Renal pelvis (tissue), 1 donor: ENCODE measurements at regions not wholly inside any gene's neighbourhood (a gene's known extent, or its start where the extent isn't known, plus 50 kb on each side); places are given as distances from the start of the nearest gene placed in this dataset.

Experiments used
- DNase-seq: peaks from one replicate; pipeline ENCODE4 v3.0.0-alpha.2; 2013

DNA sequence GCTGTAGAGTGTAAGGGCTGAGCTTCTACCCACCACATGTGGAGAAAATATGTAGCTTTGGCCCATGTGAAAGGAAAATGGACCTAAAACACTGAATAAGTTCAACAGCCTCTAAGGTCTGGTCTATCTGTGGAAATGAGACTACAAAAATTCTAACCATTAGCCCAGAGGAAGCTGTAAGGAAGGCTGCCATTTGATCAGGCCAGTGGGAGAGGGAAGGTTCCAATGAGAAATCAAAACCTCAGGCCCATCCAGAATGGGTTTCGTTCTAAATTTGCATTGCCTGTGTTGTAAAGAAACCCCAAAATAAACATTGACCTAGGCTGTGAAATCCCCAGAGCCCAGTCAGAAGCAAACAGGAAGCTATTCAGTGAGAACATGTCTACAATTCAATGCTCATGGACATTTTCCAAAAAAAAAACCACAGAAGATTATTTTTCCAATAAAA, 320.4 kb upstream of the SLC7A11 start:
- DNase-seq: no peak

DNA sequence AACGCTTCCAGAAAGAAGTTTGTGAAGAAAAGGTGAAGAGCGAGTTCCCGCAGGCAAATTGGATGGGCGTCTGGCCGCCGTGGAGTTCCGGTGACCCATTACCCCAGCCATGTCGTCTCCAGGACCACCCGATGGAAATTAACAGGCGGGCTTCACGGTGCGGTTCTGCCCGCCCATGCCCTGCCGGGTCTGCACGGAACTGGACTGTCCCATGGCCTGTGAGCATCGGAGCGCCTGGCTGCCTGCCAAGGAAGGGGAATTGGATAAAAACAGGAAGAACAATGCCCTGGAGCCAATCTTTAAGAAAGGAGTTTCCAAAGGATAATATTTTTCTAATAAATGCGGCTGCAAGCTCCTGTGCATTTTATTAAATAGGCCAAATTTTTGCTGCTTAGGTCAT, 319.8 kb upstream of the SLC7A11 start:
- no peak for DNase-seq

DNA sequence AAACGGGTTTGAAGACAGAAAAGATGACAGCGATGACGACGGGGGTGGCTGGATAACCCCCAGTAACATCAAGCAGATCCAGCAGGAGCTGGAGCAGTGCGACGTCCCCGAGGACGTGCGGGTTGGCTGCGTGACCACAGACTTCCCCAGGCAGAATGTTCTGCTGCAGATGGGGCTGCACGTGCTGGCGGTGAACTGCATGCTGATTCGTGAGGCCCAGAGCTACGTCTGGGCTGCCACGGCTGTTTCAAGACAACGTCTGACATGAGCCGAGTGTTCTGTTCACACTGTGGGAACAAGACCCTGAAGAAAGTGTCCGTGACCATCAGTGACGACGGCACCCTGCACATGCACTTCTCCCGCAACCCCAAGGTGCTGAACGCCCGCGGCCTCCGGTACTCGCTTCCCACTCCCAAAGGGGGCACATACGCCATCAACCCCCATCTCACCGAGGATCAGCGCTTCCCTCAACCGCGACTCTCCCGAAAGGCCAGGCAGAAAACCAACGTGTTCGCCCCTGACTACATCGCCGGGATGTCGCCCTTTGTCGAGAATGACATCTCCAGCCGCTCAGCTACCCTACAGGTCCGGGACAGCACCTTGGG, 319.2 kb upstream of the SLC7A11 start:
- DNase-seq: no peak

DNA sequence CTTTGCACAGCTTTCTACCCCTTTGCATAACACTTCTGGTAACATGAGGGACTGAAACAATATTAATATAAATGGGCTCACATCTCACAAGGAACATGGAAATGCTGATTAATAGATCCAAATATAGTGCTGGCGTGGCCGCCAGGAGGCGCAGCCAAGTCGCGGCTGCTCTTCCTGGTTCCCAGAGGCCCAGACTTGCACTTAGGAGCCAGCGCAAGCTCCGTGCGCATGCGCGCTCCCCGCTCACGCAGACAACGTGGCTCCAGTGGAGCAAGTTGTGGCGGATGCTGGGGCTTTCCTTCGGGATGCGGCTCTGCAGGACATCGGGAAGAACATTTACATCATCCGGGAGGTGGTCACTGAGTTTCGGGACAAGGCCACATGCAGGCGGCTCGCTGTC, 318.3 kb upstream of the SLC7A11 start:
- no peak for DNase-seq

DNA sequence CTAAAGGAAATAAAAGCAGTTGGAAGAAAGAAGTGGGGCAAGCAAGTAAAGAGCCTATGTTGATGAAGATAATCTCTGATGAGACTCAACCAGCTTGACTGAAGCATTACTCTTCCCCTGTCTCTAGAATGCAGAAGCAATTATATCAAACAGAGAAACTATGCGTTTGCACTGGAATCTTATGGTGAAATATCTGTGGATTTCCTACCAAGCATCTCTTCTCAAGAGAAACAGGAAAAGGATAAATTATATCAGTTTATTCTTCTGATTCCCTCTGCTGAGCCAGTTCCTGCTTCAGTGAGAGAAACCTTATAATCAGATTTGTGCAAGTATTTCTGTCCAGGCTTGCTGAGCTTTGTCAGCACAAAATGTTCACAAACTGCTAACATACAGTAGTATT, 316.7 kb upstream of the SLC7A11 start:
- DNase-seq: no peak

DNA sequence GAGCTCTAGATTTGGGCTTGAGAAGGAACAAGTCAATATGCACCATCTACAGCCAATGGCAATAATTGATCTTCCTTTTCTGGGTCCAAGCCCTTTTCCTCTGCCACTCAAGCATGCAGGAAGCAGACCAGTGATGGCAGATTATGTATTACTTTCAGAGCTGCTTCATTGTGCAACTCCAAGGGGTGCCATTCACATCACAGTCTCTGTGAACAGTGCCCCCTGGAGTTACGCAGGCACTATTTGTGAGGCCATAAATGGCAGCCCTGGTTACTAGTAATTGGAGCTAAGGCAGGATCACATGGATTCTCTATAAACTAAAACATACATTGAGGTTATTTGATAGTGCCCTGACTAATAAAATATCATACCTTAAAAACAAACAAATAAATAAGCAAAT, 313.4 kb upstream of the SLC7A11 start:
- DNase-seq: no peak

DNA sequence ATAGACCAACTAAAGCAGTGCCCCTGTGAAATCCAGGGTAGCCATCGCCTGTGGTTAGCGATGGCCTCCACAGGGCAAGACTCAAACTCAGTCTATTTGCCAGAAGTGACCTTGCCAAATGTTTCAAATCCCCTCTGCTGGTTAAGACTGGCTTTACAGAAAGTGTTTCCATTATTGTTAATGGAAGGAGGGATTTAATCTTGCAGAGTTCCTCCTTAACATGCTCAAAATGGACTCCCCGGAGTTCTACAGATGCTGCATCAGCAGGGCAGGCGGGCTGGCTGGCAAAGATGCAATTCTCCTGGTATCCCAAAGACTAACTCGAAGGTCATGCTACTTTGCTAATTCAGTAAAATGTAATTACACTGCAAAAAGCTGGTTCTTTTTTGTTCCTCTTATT, 313.0 kb upstream of the SLC7A11 start:
- DNase-seq: no peak

DNA sequence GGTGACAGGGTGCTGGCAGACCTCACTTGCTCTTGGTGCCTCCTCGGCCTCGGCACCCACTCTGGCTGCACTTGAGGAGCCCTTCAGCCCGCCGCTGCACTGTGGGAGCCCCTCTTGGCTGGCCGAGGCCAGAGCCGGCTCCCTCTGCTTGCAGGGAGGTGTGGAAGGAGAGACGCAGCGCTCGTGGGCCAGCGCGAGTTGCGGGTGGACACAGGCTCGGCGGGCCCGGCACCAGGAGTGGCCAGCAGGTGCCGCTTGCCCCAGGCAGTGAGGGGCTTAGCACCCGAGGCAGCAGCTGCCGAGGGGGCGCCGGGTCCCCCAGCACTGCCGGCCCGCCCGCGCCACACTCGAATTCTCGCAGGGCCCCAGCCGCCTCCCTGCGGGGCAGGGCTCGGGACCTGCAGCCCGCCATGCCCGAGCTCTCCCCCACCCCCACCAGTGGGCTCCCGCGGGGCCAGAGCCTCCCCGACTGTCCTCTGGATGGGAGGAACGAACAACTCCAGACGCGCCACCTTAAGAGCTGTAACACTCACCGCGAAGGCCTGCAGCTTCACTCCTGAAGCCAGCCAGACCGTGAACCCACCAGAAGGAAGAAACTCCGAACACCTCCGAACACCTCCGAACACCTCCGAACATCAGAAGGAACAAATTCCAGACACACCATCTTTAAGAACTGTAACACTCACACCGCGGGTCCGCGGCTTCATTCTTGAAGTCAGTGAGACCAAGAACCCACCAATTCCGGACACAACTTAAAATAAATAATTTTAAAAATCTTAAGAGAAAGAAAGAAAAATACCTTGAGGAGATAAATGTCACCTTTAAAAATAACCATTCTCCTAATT, 311.1 kb upstream of the SLC7A11 start:
- no peak for DNase-seq

DNA sequence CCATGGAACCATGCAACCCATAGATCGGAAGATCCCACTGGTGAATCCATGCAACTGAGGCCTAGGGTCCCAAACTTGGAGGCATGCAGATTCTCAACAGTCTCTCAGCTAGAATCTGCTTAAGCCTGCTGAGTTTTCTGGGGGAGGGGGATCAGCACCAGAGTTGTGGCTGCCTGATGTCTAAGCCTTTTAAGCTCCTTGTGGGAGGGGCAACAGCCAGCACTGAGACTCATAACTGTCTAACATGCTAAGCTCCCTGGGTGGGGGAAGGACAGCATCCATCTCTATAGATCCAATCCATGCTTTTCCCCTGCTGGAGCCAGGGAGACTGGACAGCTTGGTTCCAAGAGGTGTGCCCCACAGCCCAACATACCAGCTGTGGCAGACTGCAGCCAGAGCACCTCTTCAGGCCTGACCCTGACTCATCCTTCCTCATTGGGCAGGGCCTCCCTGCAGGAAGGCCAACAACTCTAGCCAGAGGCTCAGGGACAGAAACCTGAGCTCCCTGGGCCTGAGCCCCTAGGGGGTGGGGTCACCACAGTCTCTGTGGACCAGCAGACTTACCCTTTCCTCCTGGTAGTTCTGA, 300.1 kb upstream of the SLC7A11 start:
- no peak for DNase-seq

DNA sequence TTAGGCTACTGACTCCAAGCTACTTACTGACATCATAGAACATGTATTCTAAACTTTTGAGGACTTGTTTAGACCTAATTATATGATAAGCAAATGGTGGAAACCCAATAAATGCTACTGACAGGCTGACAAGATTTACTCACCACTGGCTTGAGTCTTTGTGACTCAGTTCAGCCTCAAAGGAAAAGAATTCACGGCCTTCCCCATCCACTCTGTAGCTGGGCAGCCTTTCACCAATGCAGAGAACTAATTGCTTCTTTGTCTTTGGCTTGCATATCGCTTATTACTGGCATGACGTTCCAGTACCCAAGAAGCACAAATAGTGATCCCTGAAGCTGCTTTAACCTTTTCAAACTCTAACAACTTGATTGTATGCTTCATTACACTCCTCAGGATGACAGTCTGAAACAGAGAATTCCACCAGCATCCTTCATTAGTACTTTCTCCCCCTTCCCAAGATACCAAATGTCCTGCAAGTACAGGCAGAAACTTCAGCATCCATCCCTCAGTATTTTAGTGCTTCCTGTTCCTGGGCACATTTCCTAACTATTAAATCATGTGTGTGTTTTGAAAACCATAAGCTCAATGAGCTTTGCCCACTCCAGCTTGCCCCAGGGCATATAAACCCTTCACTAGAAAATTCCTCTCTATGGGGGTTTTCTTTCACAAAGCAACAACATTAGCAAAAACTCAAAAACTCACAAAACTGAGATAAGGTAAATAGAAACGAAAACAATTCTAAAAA, 298.1 kb upstream of the SLC7A11 start:
- no peak for DNase-seq

DNA sequence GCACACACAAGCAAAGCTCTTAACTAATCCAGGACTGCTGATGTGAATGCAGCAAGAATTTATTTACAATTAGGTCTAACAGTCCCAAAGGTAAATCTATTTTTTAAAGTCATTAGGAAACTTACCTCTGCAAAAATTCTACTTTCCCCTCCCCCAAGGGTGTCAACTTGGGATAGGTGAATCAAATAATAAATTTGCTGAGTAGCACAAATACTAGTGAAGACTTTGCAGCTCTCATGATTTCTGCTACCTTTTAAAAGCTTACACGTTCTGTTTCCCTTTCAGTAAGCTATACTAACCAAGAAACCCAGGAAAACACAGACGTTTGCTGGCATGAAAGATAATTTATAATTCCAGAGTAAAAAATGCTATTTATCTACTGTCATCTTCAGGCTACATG, 296.6 kb upstream of the SLC7A11 start:
- no peak for DNase-seq

DNA sequence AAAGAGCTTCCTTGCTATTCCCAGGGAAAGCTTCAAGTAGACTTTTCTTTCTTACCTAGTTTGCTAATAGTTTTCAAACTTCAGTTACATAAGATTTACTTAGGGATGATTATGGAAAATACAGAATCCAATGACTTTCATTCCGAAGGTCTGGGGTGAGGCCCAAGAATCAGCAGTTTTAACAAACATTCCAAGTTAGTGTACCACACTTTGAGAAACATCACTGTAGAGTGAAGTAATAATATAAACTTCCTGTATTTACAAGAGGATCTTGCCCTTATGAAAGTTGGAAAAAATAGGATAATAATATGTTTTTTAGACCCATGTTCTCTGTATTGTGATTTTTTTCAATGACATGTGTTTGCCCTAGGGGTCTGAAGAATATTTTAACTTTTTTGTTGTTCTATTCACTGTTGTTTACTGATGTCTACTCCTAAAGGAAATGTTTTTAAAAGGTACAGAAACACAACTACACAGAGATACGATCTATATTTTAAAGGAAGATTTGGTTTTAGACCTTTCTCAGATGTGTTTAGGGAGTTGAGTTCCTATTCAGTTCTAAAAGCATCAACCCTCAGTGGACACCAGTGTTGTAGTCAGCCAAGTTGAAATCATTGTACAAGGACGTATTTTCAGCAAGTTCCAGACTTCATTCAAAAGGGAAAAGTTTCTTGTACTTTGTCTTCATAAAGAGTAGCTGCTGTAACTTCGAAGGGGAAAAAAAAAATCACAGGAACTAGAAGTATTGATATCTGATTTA, 295.8 kb upstream of the SLC7A11 start:
- DNase-seq: no peak

DNA sequence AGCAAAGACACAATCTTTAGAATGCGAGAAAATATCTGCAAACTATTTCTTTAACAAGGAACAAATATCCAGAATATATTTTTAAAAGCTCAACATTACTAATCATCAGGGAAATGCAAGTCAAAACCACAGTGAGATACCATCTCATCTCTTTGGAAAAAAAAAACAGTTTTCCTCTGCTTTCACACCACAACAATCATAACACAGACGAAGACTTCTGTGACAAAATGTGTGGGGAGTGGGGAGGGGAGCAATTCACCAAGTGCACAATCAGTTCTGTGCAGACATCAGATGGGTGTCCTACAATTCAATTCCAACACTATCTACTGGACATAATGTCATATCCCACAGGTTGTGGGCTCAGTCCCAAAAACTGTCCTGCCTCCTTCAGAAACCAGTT, 293.2 kb upstream of the SLC7A11 start:
- DNase-seq: no peak

DNA sequence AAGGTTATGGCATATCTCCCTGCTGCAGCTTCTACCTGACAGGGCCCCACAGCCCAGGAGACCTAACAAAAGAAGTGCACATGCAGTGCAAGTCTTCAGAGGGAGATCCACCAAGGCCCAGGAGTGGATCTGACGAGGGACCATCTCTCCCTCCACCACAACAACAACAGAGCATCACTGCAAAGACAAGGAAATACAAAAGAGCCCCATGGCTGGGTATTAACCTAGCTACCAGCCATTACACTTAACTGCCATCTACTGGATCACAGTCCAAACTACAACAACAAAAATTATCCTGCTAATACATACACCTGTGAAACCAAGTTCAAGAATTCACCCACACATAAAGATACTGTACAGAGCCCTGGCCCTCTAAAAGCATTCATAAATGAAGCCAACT, 280.2 kb upstream of the SLC7A11 start:
- DNase-seq: no peak

DNA sequence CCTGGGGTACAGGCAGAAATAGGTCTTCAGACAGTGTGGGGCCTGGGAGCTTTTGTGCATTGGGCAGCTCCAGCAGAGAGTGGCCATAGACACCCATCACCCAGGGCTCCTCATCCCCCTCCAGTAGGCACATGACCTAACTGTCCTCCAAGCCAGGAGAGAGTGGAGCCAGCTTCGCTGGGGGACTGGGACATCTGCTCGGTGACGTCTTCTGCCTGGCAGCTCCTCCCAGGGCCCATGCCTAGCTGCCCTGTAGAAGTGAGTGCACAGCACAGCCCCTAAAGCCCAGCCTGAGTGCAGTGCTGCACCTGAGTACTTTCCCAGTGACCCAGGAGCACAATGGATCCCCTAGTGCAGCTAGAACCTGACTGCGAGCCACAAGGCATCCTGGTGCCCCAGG, 279.7 kb upstream of the SLC7A11 start:
- no peak for DNase-seq

DNA sequence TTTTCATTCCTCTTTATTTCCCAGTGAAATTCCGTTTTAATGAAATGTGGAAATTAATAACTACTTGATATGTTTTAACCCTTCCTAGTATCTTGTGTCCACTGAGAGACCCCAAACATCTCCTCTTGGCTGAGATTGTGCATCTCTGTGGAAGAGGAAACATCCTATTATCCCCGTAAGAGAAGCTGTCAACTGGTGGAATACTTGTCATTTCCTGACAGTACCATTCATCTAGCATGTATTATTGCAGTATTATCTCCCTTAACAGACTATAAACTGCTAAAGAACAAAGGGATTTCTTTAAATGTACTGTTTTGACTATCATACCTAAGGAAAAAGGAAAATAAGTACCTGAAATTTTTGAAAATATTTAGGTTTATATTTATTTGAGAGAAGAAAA, 277.3 kb upstream of the SLC7A11 start:
- no peak for DNase-seq

DNA sequence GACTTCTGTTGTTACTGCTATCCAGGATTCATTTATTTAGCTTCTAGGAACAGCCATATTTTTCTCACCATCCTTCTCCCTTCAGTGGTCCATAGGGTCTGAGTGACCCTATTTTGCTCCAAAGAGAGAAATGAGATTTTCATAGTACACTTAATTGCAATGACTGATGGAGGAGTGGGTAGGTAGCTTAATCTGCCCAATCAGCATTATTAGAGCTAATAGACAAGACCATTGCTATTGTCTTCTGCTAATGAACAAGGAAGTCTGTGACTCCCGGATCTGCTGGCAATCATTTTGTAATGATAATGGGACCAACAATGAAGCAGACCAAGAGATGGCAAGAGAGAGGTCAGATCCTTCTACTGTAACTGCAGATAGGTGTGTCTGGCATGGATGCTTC, 271.4 kb upstream of the SLC7A11 start:
- no peak for DNase-seq

DNA sequence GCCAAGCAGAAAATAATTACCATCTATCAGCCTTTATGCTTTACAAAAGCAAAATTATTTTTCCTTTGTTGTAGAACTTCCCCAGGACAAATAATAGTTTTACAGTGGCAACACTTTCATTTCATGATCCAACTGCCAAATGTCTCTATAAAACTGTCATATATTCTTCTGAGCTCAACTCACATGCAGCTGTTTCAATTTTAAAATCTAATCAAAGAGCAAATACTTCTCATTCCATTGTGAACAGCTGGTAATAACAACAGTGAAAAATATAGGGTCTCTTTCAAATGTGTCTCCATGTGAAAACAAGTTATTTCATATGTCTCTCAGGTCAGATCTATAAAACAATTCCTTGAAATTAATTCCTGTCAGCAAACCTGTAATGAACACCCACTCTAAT, 270.6 kb upstream of the SLC7A11 start:
- DNase-seq: peak; percentile 52

DNA sequence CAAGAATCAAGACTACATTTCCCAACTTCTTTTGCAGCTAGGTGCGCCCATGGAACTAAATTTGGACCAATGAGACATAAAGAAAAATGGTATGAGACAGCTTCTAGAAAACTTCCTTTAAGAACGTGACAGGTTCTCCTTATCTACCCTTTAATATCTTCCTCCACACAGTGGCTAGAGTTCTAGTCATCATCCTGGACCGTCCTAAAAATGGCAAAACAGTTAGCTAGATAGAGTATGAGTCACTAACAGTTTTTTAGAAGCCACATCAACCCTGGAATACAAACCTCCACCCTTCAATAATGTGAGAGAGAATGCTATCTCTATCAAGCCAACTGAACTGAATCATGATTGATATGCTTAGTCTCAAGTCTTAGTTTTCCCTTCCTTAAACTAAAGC, 267.9 kb upstream of the SLC7A11 start:
- DNase-seq: no peak

DNA sequence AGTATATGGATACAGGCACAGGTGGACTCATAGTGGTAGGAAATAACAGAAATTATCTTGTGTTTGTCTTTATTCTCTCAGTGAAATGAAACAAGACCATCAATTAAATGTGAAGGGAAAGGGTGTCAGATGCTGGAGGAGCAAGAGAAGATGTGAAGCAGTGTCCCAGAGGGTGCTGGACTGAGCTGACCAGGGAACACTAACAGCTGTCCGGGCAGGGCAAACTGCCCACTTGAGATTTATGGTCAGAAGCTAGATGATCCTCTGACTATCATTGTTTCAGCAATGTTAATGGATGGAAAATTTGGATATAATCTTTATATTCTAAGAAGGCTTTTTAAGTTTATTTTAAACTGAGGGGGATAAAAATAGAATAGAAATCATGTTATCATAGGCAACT, 267.2 kb upstream of the SLC7A11 start:
- DNase-seq: no peak

DNA sequence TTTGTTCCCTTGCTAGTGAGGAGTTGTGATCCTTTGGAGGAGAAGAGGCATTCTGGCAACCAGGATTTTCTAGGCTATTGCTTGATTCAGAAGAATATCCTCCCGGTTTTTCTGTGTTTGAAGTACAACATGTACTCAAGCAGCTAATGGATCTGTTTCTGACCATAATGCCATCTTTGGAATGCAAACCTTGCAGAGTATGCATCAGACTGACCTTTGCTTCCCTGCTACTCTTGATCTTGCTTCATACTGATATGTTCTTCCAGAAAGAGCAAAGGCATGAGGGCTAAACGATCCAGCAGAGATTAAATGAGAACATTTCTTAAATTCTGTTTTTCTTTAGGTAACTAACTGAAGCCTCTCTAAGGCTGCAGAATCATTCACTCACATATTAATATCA, 265.4 kb upstream of the SLC7A11 start:
- no peak for DNase-seq

DNA sequence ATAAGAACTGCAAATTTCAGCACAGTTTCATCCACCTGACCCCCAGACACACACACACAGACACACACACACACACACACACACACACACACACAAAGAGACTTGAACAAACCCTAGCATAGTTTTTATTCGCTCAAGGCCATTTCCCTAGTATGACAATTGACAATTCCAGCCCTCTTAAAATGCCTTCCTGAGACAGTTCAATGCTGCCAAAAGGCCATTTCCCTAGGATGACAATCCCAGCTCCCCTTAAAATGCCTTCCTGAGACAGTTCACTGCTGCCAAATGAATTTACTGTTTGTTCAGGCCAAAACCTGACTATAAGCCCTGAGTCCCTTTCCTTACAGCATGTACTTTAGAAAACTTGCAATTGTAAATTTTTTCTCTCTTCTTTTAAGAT, 259.5 kb upstream of the SLC7A11 start:
- no peak for DNase-seq
